Activated B cell treated with CpG ODN at 0.5 μM for 24 hours (primary cell): ENCODE measurements at regions not wholly inside any gene's neighbourhood (a gene's known extent, or its start where the extent isn't known, plus 50 kb on each side); places are given as distances from the start of the nearest gene placed in this dataset.

ENCODE experiments used
- ATAC-seq: fragments of 200-7000 bp; cut with Tn5 transposase; one replicate; pipeline ENCODE4 v1.10.0; 2021; ENCODE audit warnings: low read depth, mild to moderate bottlenecking, moderate library complexity
- CTCF ChIA-PET: fragments of 350-600 bp; sonication (Branson Sonifier 250); formaldehyde crosslinking; loops from one replicate; lab custom pipeline; 2021; ENCODE audit warnings: antibody characterized with exemption; lab: Charles Lee
- POLR2A ChIA-PET: fragments of 350-600 bp; sonication (Branson Sonifier 250); formaldehyde crosslinking; loops from one replicate; lab custom pipeline; 2021; ENCODE audit warnings: antibody characterized with exemption; lab: Charles Lee
- DNase-seq: peaks from one replicate; pipeline ENCODE4 v3.0.0; 2022
- H3K27ac Mint-ChIP-seq: one replicate; pipeline ENCODE4 v1.8.0; 2020; ENCODE audit warnings: mixed read lengths
- H3K27me3 Mint-ChIP-seq: one replicate; pipeline ENCODE4 v1.8.0; 2021; ENCODE audit warnings: mixed read lengths
- H3K36me3 Mint-ChIP-seq: one replicate; pipeline ENCODE4 v1.8.0; 2021; ENCODE audit warnings: low read depth, mixed read lengths
- H3K4me1 Mint-ChIP-seq: one replicate; pipeline ENCODE4 v1.8.0; 2021; ENCODE audit warnings: mixed read lengths
- H3K4me3 Mint-ChIP-seq: one replicate; pipeline ENCODE4 v1.8.0; 2020; ENCODE audit warnings: mild to moderate bottlenecking, mixed read lengths
- H3K9me3 Mint-ChIP-seq: one replicate; pipeline ENCODE4 v1.8.0; 2020; ENCODE audit warnings: mixed read lengths
- CTCF ChIP-seq: fragments of 200-600 bp; IDR thresholded peaks from one replicate; pipeline ENCODE4 v1.8.0; 2022; ENCODE audit warnings: antibody characterized with exemption, mild to moderate bottlenecking
- intact Hi-C: fragments of 100-400 bp; cut with micrococcal nuclease; formaldehyde crosslinking; loops from one replicate; pipeline ENCODE4 v1.15.1; 2024

- Mint-ChIP-seq H3K4me3 (no peak overlapping the region), H3K36me3 (no peaks in the 10 kb centered on the region), H3K27ac (no peak overlapping the region), H3K4me1 (no peaks in the 10 kb centered on the region), H3K9me3 (peaks cover 5% of the 10 kb centered on the region), H3K27me3 (peaks cover 33% of the 10 kb centered on the region)
- CTCF ChIA-PET: no interaction called here
- DNase-seq: no peak
- TF ChIP-seq CTCF: no peak
- ATAC-seq: no peak
- intact Hi-C loops: no loop called here
- POLR2A ChIA-PET: no interaction called here
Measured at GRCh38 chr1:36537190-36537768, 54.6 kb upstream of the CSF3R start.

GRCh38 chr1:36536727-36537126 is 54.0 kb upstream of the CSF3R start:
- POLR2A ChIA-PET: no interaction called here
- Mint-ChIP-seq H3K4me1 (no peaks in the 10 kb centered on the region), H3K27me3 (peaks cover 32% of the 10 kb centered on the region), H3K4me3 (no peak overlapping the region), H3K27ac (no peak overlapping the region), H3K9me3 (peaks cover 5% of the 10 kb centered on the region), H3K36me3 (no peaks in the 10 kb centered on the region)
- DNase-seq: no peak
- TF ChIP-seq CTCF: no peak
- ATAC-seq: no peak
- CTCF ChIA-PET: no interaction called here
- intact Hi-C loops: no loop called here

GRCh38 chr1:36534711-36535412 is 52.1 kb upstream of the CSF3R start:
- H3K4me1 Mint-ChIP-seq: no peaks in the 10 kb centered on the region
- H3K9me3 Mint-ChIP-seq: peaks cover 5% of the 10 kb centered on the region
- no peak overlapping the region for H3K4me3 Mint-ChIP-seq
- DNase-seq (no peak), ATAC-seq (no peak)
- peaks cover 30% of the 10 kb centered on the region for H3K27me3 Mint-ChIP-seq
- intact Hi-C loops: no loop called here
- no peak for TF ChIP-seq CTCF
- ChIA-PET POLR2A (no interaction called here), CTCF (no interaction called here)
- H3K27ac Mint-ChIP-seq: no peak overlapping the region
- H3K36me3 Mint-ChIP-seq: no peaks in the 10 kb centered on the region

GRCh38 chr1:36533897-36534296 is 51.2 kb upstream of the CSF3R start:
- peaks cover 5% of the 10 kb centered on the region for H3K9me3 Mint-ChIP-seq
- intact Hi-C loops: no loop called here
- H3K4me3 Mint-ChIP-seq: no peak overlapping the region
- peaks cover 26% of the 10 kb centered on the region for H3K27me3 Mint-ChIP-seq
- ChIA-PET POLR2A (no interaction called here), CTCF (no interaction called here)
- H3K36me3 Mint-ChIP-seq: no peaks in the 10 kb centered on the region
- no peak overlapping the region for H3K27ac Mint-ChIP-seq
- DNase-seq (no peak), ATAC-seq (no peak)
- H3K4me1 Mint-ChIP-seq: no peaks in the 10 kb centered on the region
- no peak for TF ChIP-seq CTCF

- Mint-ChIP-seq H3K27ac (no peak overlapping the region), H3K36me3 (no peaks in the 10 kb centered on the region), H3K27me3 (peaks cover 25% of the 10 kb centered on the region), H3K9me3 (peaks cover 5% of the 10 kb centered on the region), H3K4me1 (no peaks in the 10 kb centered on the region), H3K4me3 (no peak overlapping the region)
- CTCF ChIA-PET: no interaction called here
- DNase-seq: no peak
- no peak for TF ChIP-seq CTCF
- POLR2A ChIA-PET: no interaction called here
- ATAC-seq: no peak
- intact Hi-C loops: no loop called here
Measured at GRCh38 chr1:36532810-36533401, 50.2 kb upstream of the CSF3R start.
